ENCODE measurements at regions not wholly inside any gene's neighbourhood (a gene's known extent, or its start where the extent isn't known, plus 50 kb on each side); places are given as distances from the start of the nearest gene placed in this dataset.

DNA sequence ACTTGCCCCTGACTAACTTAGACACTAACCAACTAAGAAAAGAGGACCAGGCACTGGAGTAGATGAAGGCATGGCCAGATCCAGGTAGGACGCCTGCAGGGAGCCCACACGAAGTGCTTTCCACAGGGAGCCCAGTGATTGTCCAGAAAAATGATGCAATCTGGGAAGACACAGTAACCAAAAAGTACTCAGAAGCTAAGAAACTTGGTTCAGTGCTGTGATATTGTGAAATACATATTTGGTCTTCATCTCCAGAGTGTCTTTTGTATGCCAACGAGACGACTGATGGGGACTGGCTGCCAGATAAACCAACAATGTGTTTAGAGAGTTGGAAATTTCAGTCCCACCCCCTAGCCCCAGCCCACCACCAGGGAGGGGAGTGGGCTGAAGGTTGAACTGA, 135.0 kb downstream of the SP3 start:
- TF ChIP-seq CTCF (conservative IDR thresholded peaks at IDR 0.05), result no peak
- no peak overlapping the region for H3K4me3 Mint-ChIP-seq
- no peaks in the 10 kb centered on the region for H3K4me1 Mint-ChIP-seq
- H3K27ac Mint-ChIP-seq, result no peak overlapping the region
- Histone ChIP-seq H3K4me1 (ENCODE audit: control insufficient read depth, insufficient read depth, low read length) (no peaks in the 10 kb centered on the region), H3K36me3 (ENCODE audit: control insufficient read depth, insufficient read depth, low read length) (no peaks in the 10 kb centered on the region), H3K9me3 (ENCODE audit: control insufficient read depth, low read length) (no peaks in the 10 kb centered on the region), H3K27ac (ENCODE audit: low read depth, low read length) (no peak overlapping the region), H3K27me3 (ENCODE audit: control insufficient read depth, insufficient read depth, low read length, poor library complexity, severe bottlenecking) (no peaks in the 10 kb centered on the region), H3K9ac (ENCODE audit: extremely low read depth, low read length, poor library complexity, severe bottlenecking) (no peak overlapping the region), H3K4me3 (ENCODE audit: low read length) (no peak overlapping the region)
- H3K36me3 Mint-ChIP-seq (ENCODE audit: low read depth), result no peaks in the 10 kb centered on the region
- DNase-seq, result no peak
- 90 to 94% methylated on average over 2 to 4 of the region's 4 CpGs for WGBS, 2 experiments (ENCODE audit: insufficient coverage in 1 of 2, insufficient read length in 1 of 2)
- peaks cover 5% of the 10 kb centered on the region for H3K9me3 Mint-ChIP-seq
- no peaks in the 10 kb centered on the region for H3K27me3 Mint-ChIP-seq (ENCODE audit: insufficient read depth)

GRCh38 chr2:173831312-173832229, 133.6 kb downstream of the SP3 start:
- H3K4me3 Mint-ChIP-seq, result no peak overlapping the region

GRCh38 chr2:173834141-173834540, 131.0 kb downstream of the SP3 start:
- no peak overlapping the region for H3K4me3 ChIP-seq (ENCODE audit: low read length)
- H3K36me3 ChIP-seq (ENCODE audit: control insufficient read depth, insufficient read depth, low read length), result no peaks in the 10 kb centered on the region
- H3K27ac Mint-ChIP-seq, result no peak overlapping the region
- no peaks in the 10 kb centered on the region for H3K4me1 Mint-ChIP-seq
- 88 to 95% methylated on average over 1 to 2 of the region's 2 CpGs for WGBS, 2 experiments (ENCODE audit: insufficient coverage in 1 of 2, insufficient read length in 1 of 2)
- H3K4me1 ChIP-seq (ENCODE audit: control insufficient read depth, insufficient read depth, low read length), result no peaks in the 10 kb centered on the region
- H3K36me3 Mint-ChIP-seq (ENCODE audit: low read depth), result no peaks in the 10 kb centered on the region
- no peak overlapping the region for H3K4me3 Mint-ChIP-seq
- no peak overlapping the region for H3K9ac ChIP-seq (ENCODE audit: extremely low read depth, low read length, poor library complexity, severe bottlenecking)
- no peaks in the 10 kb centered on the region for H3K27me3 ChIP-seq (ENCODE audit: control insufficient read depth, insufficient read depth, low read length, poor library complexity, severe bottlenecking)
- peaks cover 8% of the 10 kb centered on the region for H3K9me3 Mint-ChIP-seq
- no peak for DNase-seq
- TF ChIP-seq CTCF (conservative IDR thresholded peaks at IDR 0.05), result no peak
- no peak overlapping the region for H3K27ac ChIP-seq (ENCODE audit: low read depth, low read length)
- no peaks in the 10 kb centered on the region for H3K9me3 ChIP-seq (ENCODE audit: control insufficient read depth, low read length)
- peaks cover 1% of the 10 kb centered on the region for H3K27me3 Mint-ChIP-seq (ENCODE audit: insufficient read depth)

More at GRCh38 chr2:173831312-173832229, 133.6 kb downstream of the SP3 start:
- Mint-ChIP-seq H3K9me3 (peaks cover 8% of the 10 kb centered on the region), H3K27ac (no peak overlapping the region), H3K27me3 (ENCODE audit: insufficient read depth) (no peaks in the 10 kb centered on the region), H3K4me1 (no peaks in the 10 kb centered on the region), H3K36me3 (ENCODE audit: low read depth) (no peaks in the 10 kb centered on the region)
- no peak overlapping the region for H3K4me3 ChIP-seq (ENCODE audit: low read length)
- no peak for TF ChIP-seq CTCF (conservative IDR thresholded peaks at IDR 0.05)
- no peaks in the 10 kb centered on the region for H3K4me1 ChIP-seq (ENCODE audit: control insufficient read depth, insufficient read depth, low read length)
- DNase-seq, result no peak
- no peaks in the 10 kb centered on the region for H3K36me3 ChIP-seq (ENCODE audit: control insufficient read depth, insufficient read depth, low read length)
- H3K27ac ChIP-seq (ENCODE audit: low read depth, low read length), result no peak overlapping the region
- WGBS, 2 experiments (ENCODE audit: insufficient coverage in 1 of 2, insufficient read length in 1 of 2), result 90 to 98% methylated on average over 5 to 11 of the region's 11 CpGs
- H3K9ac ChIP-seq (ENCODE audit: extremely low read depth, low read length, poor library complexity, severe bottlenecking), result no peak overlapping the region
- H3K27me3 ChIP-seq (ENCODE audit: control insufficient read depth, insufficient read depth, low read length, poor library complexity, severe bottlenecking), result no peaks in the 10 kb centered on the region
- no peaks in the 10 kb centered on the region for H3K9me3 ChIP-seq (ENCODE audit: control insufficient read depth, low read length)
